HG02885 (cell line): ENCODE measurements at regions not wholly inside any gene's neighbourhood (a gene's known extent, or its start where the extent isn't known, plus 50 kb on each side); places are given as distances from the start of the nearest gene placed in this dataset.

Experiments
- ATAC-seq: cut with Tn5 transposase; IDR thresholded peaks from one replicate; pipeline ENCODE4 v1.9.1; 2021; ENCODE audit warnings: mild to moderate bottlenecking; ENCODE audit not compliant: unreplicated experiment, poor library complexity

DNA sequence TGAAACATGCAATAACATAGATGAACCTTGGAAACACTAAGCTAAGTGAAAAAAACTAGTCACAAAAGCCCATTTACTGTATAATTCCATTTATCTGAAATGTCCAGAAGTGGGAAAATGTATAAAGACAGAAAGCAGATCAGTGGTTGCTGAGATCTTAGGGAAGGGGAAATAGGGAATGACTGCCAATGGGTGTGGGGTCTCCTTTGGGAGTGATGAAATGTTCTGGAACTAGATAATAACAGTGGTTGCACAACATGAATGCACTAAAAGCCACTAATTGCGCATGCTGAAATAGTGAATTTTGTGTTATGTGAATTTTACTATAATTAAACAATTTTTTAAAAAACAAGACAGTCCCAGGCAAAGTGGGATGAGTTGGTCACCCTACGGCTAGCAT, 472.8 kb downstream of the CCDC171 start:
- ATAC-seq: no peak

DNA sequence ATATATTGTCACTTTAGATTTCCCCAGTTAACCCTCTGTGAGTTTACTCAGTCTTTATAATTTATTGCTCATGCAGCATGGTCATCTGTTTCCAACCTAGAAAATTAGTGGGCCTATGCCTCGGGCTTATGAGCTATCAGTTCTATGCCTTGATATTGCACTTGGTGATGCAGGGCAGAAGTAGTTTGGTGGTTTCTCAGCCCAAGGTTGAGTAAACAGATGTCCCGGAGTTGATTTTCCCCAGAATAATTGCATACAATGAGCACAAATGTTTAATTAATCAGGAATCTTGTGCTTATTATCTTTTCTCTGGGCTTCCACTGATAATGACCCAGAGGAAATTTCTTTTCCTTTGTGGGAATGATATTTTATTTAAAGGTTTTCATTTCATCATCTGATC, 474.0 kb downstream of the CCDC171 start:
- no peak for ATAC-seq

DNA sequence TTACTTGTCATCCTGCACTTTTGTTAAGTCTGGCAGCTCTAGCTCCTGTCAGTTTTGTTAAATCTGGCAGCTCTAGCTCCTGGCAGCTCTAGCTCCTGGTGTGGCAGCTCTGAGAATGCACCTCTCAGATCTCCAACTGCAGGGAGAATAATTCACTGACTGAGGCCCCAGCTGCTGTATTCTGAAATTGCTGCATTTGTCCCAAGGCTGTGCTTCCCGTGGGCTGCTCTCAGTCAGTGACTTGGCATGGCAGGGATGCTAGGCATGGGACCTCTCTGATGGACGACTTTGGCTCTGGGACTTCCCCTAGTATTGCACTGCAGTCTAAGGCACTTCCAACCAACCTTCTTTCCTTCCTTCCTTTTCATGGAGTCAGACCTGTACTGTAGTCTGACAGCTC, 475.7 kb downstream of the CCDC171 start:
- ATAC-seq: no peak

DNA sequence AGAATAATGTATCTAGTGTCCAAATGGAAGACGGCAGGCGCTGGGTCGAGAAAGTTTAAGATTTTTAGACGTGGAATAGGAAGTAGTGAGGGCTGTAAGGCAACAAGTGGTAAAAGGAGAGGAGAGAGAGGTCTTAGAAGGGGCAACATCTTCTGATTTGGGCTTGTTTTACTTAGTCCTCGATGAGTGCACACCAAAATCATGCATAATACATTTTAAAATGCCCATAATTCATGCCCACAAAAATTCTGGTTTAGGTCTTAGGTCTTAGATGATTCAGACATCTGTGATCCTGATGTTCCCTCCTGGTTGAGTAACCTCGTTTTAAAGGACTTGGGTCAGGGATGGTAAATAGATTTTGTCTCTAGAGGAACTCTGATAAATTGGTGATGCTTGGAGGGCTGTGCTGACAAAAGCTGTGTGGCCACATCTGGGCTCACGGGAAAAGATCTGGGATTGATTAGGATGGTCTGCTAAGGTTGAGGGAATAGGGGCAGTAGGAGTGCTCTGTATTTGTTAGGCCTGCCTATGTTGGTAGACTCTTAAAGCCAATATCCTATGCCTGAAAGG, 476.3 kb downstream of the CCDC171 start:
- ATAC-seq: no peak

DNA sequence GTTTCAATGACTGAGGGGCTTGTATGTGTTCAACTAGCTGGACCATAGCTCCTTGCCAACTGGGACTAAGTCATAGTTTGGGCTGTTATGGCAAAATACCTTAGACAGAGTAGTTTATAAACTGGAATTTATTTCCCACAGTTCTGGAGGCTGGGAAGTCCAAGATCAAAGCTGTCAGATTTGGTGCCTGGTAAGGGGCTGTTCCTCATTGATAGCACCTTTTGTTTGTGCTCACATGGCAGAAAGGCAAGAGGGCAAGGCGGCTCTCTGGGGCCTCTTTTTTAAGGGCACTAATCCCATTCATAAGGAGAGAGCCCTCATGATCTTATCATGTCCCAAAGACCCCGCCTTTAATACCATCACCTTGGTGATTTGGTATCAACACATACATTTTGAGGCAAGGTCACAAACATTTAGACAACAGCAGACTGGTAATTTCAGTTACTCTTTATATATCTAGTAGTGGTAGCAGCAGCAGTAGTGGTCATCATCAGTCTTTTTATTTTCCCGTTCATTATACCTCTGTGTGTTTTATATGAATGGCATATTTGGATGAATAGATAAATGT, 477.0 kb downstream of the CCDC171 start:
- no peak for ATAC-seq

DNA sequence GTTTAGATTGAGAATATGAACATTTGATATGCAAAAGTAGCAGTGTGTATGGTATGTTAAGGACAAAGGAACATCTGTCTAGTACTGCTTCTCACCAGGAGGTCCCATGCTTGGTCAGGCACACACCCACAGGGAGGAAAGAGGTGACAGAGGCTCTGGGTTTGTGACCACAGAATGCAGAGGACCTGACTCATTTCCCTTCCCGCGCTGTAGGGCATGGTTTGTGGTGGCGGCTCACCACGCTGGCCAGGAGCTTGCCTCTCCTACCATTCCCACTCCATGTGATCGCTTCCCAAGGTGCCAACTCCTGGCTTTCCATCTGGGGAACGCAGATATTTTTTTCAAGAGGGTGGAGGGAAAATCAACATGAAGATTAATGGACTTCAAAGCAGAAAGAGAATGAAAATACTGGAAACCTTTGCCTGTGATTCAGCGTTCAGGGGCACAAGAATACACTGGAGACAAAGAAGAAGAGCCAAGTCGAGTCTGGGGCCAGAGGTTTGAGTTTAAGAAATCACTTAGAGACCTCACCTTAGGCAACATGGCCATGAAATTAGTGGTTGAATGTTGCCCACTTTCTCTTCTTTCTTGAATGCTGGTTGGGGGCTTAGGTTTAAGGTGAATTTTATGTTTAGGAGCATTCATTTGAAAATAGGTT, 477.8 kb downstream of the CCDC171 start:
- ATAC-seq: peak; percentile 100

DNA sequence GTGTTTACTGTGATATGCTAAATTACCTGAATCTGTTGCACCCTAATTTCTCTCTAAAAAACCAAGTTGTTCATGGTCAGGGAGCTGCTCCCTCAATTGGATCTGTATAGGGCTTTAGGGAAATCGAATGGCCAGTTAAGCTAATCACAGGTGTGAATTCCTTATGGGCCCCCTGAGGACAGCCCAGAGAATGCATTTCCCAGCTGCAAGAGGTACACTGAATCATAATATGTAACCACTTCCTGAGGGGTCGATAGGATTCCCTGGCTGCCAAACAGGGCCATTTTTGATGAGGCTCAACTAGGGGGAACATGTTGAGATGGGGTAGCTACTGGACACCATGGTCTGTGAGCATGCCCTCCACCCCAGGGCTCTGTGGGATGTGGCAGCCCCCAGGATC, 478.6 kb downstream of the CCDC171 start:
- no peak for ATAC-seq

DNA sequence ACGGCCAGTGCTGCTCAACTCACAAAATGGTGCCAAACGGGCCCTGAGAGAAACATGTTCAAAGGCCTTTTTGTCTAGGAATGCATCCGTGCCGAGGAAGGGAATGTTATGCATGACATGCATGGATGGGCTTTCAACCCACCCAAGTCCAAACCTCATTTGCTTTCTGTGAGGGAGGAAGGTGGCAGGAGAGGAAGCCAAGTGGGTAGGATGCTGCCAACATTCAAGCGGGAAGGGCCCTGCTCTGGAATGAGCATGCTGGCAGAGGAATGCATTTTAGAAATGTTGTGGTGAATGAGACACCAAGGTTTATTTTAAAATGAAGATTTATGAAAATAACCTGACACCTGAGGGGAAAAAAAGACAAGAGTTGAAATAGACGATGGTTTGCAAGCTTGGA, 479.1 kb downstream of the CCDC171 start:
- no peak for ATAC-seq

DNA sequence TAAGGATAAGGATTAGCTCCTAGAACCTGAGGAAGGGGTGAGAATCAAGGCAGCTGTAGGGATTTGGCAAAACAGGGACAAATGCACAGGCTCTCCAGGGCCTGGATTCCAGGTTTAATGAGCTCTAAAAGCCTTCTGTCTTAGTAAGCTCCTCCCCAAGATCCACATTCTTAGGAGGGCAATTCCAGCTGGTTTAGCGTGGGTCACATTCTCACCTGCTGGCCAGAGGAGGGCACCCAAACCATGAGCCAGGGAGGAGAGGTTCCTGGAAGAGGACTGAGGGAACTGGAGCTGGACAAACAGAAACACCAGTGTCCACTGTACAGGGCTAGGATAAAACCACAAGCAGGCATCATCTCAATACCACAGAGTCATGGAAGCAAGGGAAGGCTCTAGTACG, 480.0 kb downstream of the CCDC171 start:
- no peak for ATAC-seq

DNA sequence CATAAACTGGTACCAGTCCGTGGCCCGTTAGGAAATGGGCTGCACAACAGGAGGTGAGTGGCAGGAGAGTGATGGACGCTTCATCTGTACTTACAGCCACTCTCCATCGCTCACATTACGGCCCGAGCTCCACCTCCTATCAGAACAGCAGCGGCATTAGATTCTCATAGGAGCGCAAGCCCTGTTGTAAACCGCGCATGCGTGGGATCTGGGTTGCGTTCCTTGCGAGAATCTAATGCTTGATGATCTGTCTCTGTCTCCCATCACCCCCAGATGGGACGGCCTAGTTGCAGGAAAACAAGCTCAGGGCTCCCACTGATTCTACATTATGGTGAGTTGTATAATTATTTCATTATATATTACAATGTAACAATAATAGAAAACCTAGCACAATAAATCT, 480.4 kb downstream of the CCDC171 start:
- ATAC-seq: no peak

DNA sequence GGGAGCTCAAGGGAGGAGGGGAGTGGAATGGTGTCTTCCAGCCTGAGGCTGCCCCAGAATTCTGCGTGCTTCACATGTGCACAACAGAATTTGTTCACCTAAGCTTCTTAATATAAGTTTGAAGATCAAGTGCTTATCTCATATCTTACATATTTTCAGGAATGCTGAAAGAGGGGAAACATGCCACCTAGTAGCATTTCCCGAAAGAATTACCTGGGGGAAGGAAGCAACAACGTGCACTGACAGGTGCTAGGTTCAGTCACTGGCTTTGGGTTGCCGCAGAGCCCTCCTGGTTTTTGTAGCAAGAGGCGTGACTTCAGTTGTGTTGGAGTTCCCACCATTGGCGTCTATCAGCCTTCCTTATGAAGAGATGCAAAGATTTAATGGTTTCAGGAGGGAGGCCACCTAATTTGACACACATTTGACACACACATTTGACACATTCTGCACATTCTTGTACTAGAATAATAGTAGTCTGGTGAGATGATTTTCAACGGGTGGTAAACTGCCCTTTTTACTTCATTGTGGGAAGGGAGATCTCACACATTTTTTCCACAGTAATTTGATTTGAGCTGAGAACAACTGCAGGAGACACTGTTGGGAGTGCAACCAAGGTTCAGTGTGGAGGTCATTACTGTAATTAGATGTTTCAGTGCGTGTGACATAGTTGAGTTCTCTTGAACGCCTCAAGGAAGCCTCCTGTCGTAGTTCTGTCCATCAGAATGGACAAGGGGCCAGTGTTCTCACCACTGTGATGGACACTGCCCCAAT, 481.3 kb downstream of the CCDC171 start:
- no peak for ATAC-seq

DNA sequence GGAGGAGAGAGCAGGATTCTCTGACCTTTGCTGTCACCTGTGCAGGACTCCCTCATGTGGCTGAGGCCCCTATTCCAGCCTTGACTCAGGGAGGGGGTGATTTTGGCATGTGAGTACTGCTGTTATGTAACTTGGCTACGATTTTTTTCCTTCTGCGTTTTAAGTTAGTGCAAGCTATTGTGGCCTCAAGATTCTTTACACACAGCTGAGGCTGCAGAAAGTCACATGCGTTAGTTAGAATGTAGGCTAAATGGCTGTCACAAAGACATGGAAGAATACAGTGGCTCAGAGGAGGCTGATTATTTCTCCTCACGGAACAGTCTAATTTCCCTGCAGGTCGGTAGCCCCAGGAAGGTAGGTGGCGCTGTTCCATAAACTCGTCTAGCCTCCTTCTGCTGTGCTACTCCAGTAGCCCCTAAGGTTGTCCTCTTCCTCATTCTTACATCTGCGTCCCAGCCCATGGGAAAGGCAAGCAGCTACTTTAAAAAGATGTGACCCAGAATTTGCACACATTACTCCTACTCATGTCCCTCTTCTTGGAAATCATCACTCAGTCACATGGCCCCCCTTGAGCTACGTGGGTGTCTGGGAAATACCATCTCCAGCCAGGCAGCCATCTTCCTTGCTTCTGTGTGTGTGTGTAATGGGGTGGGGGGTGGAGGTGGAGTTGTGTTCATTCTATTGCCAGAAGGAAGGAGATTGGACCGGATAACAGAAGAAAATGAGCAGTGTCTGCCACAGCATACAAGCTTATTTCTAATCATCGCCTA, 486.6 kb downstream of the CCDC171 start:
- peak; percentile 60 for ATAC-seq

DNA sequence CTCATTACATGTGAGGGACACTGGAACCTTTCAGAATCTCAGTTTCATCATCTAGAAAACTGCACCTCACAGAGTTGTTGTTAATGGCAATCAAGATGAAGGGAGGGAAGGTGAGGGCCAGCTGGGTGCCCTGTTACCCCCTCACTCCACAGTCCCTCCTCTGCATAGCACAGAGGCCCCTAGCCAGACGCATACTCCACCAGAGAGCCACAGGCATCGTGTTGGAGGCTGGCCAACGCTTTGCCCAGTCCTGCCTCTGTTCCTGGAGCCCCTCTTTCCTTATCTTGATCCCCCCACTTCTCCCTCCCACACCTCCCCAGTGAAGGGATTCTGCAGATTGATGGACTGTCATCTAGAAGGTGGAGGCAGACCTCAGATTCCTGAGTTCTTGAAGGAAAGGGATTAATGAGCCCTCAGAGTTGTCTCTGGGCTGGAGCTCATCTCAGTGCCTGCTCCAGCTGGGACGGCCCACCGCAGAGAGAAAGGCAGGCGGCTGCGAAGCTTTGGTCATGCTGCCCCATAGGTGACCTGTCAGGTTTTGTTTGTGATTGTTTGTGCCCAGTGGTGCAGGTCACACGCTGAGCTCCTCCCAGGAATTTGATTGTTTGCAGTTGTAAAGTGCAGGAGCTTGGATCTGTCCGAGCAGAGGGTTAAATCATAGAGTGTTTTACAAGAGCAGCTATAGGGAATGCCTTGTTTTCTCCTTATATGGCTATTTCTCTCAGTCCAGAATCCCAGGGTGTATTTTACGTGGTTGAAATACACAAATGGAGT, 487.3 kb downstream of the CCDC171 start:
- ATAC-seq: peak; percentile 6

DNA sequence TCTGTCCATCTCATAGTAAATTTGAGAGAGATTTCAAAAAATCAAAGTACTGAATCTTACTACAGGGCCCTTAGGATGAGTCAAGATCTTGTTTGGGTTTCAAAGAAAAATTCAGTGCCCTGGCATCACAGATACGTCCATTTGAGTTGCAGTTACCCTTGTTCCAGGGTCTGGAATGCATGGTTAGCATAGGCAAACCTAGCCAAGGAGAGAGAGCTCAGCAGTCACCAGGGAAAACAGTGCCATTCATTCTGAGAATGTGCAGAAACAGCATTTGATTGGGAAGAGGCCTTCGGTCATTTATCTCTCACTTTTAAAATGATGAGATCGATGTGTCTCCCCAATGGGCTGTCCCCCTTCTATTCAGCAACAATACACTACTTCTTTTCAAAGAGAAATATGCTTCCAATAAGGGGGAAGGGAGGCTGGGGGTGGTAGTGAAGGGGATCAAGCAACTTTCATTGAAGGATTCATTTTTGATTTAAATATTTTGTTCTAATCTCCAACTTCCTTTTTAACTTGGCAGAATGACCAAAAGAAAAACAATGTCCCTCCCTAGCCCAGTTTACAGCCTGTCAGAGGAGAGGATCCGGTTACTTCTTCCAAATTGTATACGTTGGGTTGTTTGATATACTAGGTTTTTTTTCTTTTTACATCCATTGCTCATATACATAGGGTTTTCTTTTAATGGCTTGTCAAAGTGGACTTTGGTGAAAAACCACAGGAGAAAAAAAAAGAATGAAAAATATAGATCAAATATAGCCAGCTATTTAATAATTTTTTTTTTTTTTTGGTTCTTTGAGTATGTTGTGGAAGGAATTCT, 491.1 kb downstream of the CCDC171 start:
- no peak for ATAC-seq

DNA sequence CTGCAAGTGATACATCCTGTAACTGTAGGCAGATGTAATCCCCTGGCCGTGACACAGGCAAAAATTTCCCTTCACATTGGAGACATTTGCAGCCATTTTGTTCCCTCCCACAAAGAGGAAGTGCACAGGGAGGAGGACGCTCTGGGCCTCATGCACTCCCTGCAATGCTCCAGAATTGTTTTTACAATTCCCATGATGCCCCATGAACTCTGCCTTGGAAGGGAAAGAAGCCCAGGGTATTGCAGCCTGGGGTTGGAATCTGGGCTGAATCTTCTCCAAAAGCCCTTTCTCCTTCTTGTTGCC, 491.7 kb downstream of the CCDC171 start:
- no peak for ATAC-seq

DNA sequence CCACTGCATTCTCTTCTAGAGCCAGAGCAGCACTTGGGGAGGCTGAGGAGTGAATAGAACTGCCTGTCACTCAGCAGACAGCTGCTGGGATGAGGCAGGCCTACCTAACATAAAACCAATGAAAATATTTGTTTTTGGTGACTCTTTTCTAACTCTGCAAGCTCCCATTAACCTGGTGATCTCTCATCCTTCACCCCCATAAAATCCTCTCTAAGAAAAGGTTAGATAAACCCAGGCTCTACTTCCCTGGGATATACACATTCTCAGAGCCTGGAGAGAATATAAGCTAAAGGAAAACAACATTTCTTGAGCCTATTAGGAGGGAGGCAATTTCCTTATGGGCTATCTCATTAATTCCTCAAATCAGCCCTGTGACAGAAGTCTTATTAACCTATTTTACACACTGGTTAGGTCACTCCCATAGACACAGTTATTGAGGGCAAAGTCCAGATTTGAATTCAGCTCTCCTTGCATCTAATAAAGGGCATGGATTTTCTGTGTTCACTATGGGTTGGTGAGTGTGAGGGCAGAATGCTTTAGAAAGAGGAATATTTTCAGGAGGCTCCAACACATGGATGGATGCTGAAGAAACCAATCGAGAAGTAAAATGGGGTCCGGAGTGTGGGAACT, 492.9 kb downstream of the CCDC171 start:
- ATAC-seq: no peak

DNA sequence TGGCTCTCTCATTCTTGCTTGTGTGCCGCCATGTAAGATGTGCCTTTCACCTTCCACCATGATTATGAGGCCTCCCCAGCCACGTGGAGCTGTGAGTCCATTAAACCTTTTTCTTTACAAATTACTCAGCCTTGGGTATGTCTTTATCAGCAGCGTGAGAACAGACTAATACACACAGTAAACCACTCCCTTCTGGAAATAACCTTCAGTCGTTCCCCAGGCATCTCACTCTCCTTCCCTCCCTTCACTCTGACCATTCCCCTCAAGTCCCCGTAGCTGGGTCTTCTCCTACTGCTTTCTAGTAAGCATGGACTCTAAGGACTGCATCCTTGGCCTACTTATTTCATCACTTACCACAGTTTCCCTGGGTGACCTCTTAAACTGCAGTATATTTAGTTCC, 493.9 kb downstream of the CCDC171 start:
- ATAC-seq: no peak

DNA sequence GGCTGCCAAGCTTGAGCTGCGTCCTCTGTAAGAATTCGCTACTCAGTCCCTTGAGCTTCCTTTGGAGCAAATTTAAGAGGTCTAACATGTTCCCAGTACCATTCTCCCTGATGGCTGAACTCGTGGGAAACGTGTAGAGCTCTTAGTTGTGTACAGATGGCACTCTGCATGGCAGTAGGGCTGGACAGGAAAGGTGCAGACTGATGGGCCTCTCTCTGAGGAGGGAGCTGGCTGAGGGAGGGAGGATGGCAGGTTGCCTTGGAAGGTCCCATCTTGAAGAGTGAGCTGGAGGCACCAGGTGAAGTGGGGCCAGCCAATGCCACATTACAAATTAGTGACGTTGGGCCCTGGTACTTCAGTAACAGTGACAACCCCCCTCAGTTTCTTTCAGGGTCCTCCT, 495.3 kb downstream of the CCDC171 start:
- ATAC-seq: no peak

DNA sequence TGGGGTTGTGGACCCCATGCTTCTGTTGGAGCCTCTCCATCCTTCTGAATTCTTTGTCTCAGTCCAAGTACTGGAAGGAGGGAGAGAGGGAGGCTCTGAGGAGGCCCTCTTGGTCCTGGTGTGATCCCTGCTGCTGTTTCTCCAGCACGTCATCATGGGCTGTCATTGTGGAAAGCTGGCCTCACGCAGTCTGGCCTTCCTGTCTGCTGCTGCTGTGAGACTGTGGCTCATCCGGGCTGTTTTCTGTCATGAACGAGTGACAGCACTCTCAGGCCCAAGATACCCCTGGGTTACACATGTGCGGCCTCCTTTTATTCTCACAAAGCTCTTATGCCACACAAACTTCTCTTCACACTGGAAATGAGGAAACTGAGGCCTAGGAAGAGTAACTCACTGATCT, 499.3 kb downstream of the CCDC171 start:
- ATAC-seq: no peak
